ENCODE measurements at regions not wholly inside any gene's neighbourhood (a gene's known extent, or its start where the extent isn't known, plus 50 kb on each side); places are given as distances from the start of the nearest gene placed in this dataset.
"Not testable (repeated sequence)": the region's sequence is repeated elsewhere in the genome, so short reads cannot be mapped to it uniquely, and the experiment has no call there.

DNA sequence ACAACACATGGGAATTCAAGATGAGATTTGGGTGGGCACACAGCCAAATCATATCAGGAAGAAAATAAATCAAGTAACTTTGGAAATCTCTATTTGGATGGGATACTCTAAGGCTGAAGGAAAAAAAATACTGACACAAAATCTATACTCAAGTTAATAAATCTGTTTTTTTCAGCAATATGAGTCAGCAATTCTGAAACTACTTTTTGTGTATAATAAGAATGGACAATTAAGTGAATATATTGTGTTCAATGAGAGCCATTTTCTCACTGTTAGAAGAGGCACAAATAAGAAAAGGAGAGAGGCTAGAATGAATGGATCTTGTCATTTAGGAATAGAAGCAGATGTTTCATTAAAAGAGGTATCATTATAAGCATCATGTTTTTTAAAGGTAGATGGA lies 651.0 kb downstream of the TAF11L14 start:
- Histone ChIP-seq H2AFZ (ENCODE audit: low read depth) (no peak overlapping the region), H3K9ac (no peak overlapping the region), H3K27me3 (ENCODE audit: insufficient read depth, low read depth) (no peaks in the 10 kb centered on the region), H3K36me3 (ENCODE audit: insufficient read depth) (no peaks in the 10 kb centered on the region), H3K79me2 (ENCODE audit: insufficient read depth, low read depth) (no peaks in the 10 kb centered on the region), H3K4me1 (ENCODE audit: low read depth, poor library complexity, severe bottlenecking) (no peaks in the 10 kb centered on the region), H3K4me3 (IDR thresholded peaks at IDR 0.05; ENCODE audit: insufficient read depth, low read depth, low read length) (no peak overlapping the region), H3K4me2 (no peak overlapping the region), H4K20me1 (ENCODE audit: insufficient read depth) (no peaks in the 10 kb centered on the region), H3K27ac (no peak overlapping the region)
- TF ChIP-seq, protein P1, sequence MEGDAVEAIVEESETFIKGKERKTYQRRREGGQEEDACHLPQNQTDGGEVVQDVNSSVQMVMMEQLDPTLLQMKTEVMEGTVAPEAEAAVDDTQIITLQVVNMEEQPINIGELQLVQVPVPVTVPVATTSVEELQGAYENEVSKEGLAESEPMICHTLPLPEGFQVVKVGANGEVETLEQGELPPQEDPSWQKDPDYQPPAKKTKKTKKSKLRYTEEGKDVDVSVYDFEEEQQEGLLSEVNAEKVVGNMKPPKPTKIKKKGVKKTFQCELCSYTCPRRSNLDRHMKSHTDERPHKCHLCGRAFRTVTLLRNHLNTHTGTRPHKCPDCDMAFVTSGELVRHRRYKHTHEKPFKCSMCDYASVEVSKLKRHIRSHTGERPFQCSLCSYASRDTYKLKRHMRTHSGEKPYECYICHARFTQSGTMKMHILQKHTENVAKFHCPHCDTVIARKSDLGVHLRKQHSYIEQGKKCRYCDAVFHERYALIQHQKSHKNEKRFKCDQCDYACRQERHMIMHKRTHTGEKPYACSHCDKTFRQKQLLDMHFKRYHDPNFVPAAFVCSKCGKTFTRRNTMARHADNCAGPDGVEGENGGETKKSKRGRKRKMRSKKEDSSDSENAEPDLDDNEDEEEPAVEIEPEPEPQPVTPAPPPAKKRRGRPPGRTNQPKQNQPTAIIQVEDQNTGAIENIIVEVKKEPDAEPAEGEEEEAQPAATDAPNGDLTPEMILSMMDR (conservative IDR thresholded peaks at IDR 0.05; ENCODE audit: low read depth, low read length): no peak

DNA sequence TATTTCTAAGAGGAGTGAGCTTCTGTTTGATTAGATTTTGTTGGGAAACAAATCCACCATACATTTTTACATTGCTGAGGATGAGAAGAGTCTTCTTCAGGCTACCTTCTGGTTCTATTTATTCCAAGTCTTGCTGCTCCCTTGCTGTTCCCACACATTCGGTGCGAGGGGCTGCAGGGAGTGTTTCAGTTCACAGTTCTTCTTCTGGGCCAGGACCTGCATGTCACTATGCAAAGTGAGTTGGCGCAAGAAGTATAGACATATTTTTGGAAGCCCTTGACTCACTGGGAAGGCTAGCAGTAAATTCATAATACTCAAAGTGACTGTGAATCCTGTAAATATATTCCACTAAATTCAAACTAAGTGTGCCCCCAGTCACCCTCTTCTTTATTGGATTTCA lies 657.9 kb downstream of the TAF11L14 start:
- Histone ChIP-seq H3K36me3 (ENCODE audit: insufficient read depth) (no peaks in the 10 kb centered on the region), H3K4me2 (no peak overlapping the region), H3K4me3 (IDR thresholded peaks at IDR 0.05; ENCODE audit: insufficient read depth, low read depth, low read length) (no peak overlapping the region), H2AFZ (ENCODE audit: low read depth) (no peak overlapping the region), H3K27me3 (ENCODE audit: insufficient read depth, low read depth) (no peaks in the 10 kb centered on the region), H3K79me2 (ENCODE audit: insufficient read depth, low read depth) (no peaks in the 10 kb centered on the region), H3K4me1 (ENCODE audit: low read depth, poor library complexity, severe bottlenecking) (no peaks in the 10 kb centered on the region), H3K9ac (no peak overlapping the region), H4K20me1 (ENCODE audit: insufficient read depth) (no peaks in the 10 kb centered on the region), H3K27ac (no peak overlapping the region)
- TF ChIP-seq, protein P1 (conservative IDR thresholded peaks at IDR 0.05; ENCODE audit: low read depth, low read length): no peak

DNA sequence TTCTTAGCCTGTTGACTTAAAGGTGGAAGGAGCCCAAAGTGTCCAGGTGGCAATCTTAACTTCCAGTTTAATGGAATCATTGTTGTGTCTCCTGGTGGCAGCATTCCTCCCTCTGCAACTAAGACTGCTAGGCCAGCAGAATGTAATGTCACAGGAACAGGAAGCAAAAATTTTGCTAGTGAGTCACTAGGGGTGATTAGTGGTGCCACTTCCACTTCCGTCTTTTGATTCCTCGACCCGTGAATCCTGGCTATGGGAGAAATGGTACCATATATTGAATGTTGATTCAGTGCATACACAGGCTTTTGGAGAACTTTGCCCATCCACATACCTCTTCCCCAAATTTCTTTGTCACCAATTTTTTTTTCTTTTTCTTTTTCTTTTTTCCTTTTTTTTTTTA lies 661.4 kb downstream of the TAF11L14 start:
- H3K79me2 ChIP-seq (ENCODE audit: insufficient read depth, low read depth): not testable (repeated sequence)

DNA sequence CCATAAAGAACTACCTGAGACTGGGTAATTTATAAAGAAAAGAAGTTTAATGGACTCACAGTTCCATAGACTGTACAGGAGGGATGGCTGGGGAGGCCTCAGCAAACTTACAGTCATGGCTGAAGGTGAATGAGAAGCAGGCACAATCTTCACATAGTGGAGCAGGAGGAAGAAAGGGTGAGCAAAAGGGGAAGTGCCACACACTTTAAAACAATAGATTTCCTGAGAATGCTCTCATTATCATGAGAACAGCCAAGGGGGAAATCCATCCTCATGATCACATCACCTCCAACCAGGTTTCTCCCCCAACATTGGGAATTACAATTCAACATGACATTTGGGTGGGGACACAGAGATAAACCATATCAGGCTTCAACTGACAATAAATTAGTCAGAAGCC lies 664.9 kb downstream of the TAF11L14 start:
- TF ChIP-seq, protein P1 (conservative IDR thresholded peaks at IDR 0.05; ENCODE audit: low read depth, low read length): no peak
- no peak overlapping the region for H3K9ac ChIP-seq
- no peaks in the 10 kb centered on the region for H3K79me2 ChIP-seq (ENCODE audit: insufficient read depth, low read depth)
- H3K4me1 ChIP-seq (ENCODE audit: low read depth, poor library complexity, severe bottlenecking): no peaks in the 10 kb centered on the region
- H2AFZ ChIP-seq (ENCODE audit: low read depth): no peak overlapping the region
- H4K20me1 ChIP-seq (ENCODE audit: insufficient read depth): no peaks in the 10 kb centered on the region
- no peak overlapping the region for H3K27ac ChIP-seq
- no peak overlapping the region for H3K4me3 ChIP-seq (IDR thresholded peaks at IDR 0.05; ENCODE audit: insufficient read depth, low read depth, low read length)
- H3K27me3 ChIP-seq (ENCODE audit: insufficient read depth, low read depth): no peaks in the 10 kb centered on the region
- no peak overlapping the region for H3K4me2 ChIP-seq
- H3K36me3 ChIP-seq (ENCODE audit: insufficient read depth): no peaks in the 10 kb centered on the region

More for the DNA sequence above, 661.4 kb downstream of the TAF11L14 start:
- not testable (repeated sequence) for H3K9ac ChIP-seq; H3K36me3 ChIP-seq (ENCODE audit: insufficient read depth); H3K4me2 ChIP-seq; H3K27ac ChIP-seq; H3K27me3 ChIP-seq (ENCODE audit: insufficient read depth, low read depth); H4K20me1 ChIP-seq (ENCODE audit: insufficient read depth); H2AFZ ChIP-seq (ENCODE audit: low read depth); H3K4me1 ChIP-seq (ENCODE audit: low read depth, poor library complexity, severe bottlenecking); H3K4me3 ChIP-seq (IDR thresholded peaks at IDR 0.05; ENCODE audit: insufficient read depth, low read depth, low read length)

DNA sequence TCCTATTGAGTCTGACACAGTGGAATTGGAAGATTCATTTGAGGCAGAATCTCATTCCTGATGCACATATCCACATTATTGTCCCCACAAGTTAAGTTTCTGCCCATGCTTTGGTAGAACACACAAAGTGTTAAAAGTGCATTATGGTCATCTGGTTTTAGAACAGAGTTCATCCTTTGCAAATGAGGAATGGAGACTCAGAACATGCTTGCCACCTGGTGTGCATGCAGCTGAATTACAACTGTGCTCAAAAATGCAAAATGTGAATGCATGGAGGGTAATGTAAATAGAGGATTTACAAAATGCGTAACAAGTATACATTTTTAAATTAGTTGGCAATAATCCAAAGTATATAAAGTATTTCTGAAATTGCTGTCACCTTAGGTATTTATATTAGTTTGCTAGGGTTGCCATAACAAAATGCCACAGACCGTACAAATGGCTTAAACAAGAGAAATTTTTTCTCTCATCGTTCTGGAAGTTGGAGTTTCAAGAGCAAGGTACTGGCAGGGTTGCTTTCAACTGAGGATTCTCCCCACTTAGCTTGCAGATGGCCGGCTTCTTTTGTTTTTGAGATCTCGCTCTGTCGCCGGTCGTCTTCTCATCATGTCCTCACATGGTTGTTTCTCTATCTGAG lies 671.1 kb downstream of the TAF11L14 start:
- TF ChIP-seq, protein P1 (conservative IDR thresholded peaks at IDR 0.05; ENCODE audit: low read depth, low read length): peak; percentile 90
- Histone ChIP-seq H4K20me1 (ENCODE audit: insufficient read depth) (no peaks in the 10 kb centered on the region), H3K9ac (no peak overlapping the region), H3K79me2 (ENCODE audit: insufficient read depth, low read depth) (no peaks in the 10 kb centered on the region), H3K4me1 (ENCODE audit: low read depth, poor library complexity, severe bottlenecking) (no peaks in the 10 kb centered on the region), H3K27me3 (ENCODE audit: insufficient read depth, low read depth) (no peaks in the 10 kb centered on the region), H3K4me3 (IDR thresholded peaks at IDR 0.05; ENCODE audit: insufficient read depth, low read depth, low read length) (no peak overlapping the region), H3K27ac (no peak overlapping the region), H3K36me3 (ENCODE audit: insufficient read depth) (no peaks in the 10 kb centered on the region), H2AFZ (ENCODE audit: low read depth) (no peak overlapping the region), H3K4me2 (no peak overlapping the region)
